SK-N-SH (cell line): ENCODE measurements at regions not wholly inside any gene's neighbourhood (a gene's known extent, or its start where the extent isn't known, plus 50 kb on each side); places are given as distances from the start of the nearest gene placed in this dataset.

Experiments
- CTCF ChIA-PET: fragments of 300-600, 350-600 bp; formaldehyde crosslinking; extraction: SDS; loops from one replicate; lab custom pipeline; 2021; lab: Yijun Ruan, JAX
- POLR2A ChIA-PET: fragments of 350-600 bp; sonication (Branson Sonifier 250); formaldehyde crosslinking; extraction: SDS; loops from one replicate; lab custom pipeline; 2020; ENCODE audit warnings: antibody characterized with exemption, inconsistent platforms; lab: Yijun Ruan, JAX
- DNase-seq: peaks from one replicate; pipeline ENCODE4 v3.0.0; 2012
- H2AFZ ChIP-seq: fragments of 200-600 bp; sonication (generic); 2 replicates; pipeline ENCODE4 v1.8.1; 2016; ENCODE audit warnings: antibody characterized with exemption, mild to moderate bottlenecking, low read depth
- H3F3A ChIP-seq: fragments of 200-600 bp; sonication (generic); replicated peaks from 2 replicates; pipeline ENCODE3; 2016; ENCODE audit warnings: antibody characterized with exemption, mild to moderate bottlenecking; ENCODE audit not compliant: insufficient read depth
- H3K27ac ChIP-seq, 2 experiments: fragments of 200-500 bp in 1 of 2; fragments of 200-600 bp in 1 of 2; sonication (Bioruptor generic) in 1 of 2; sonication (generic), shearing (Covaris generic) in 1 of 2; 2 replicates each; pipeline versions ENCODE4 v1.5.1 to v1.6.1; 2014 to 2016; ENCODE audit warnings: low read depth in 2 of 2, inconsistent platforms in 1 of 2, low read length in 1 of 2, mild to moderate bottlenecking in 1 of 2, mixed read lengths in 1 of 2
- H3K27me3 ChIP-seq: fragments of 200-600 bp; sonication (generic), shearing (Covaris generic); 2 replicates; pipeline ENCODE4 v1.6.1; 2016; ENCODE audit warnings: mixed run types; ENCODE audit not compliant: insufficient read depth
- H3K36me3 ChIP-seq, 2 experiments: fragments of 200-500 bp in 1 of 2; fragments of 200-600 bp in 1 of 2; sonication (Bioruptor generic) in 1 of 2; sonication (generic) in 1 of 2; replicated peaks in 1 of 2; 2 replicates each; pipeline versions ENCODE3 to v1.5.1; 2014 to 2016; ENCODE audit warnings: low read length in 1 of 2, mild to moderate bottlenecking in 1 of 2; ENCODE audit not compliant: insufficient read depth in 2 of 2, control insufficient read depth in 1 of 2
- H3K4me1 ChIP-seq, 2 experiments: fragments of 200-500 bp in 1 of 2; fragments of 200-600 bp in 1 of 2; sonication (Bioruptor generic) in 1 of 2; sonication (generic), shearing (Covaris generic) in 1 of 2; 2 replicates each; pipeline versions ENCODE4 v1.5.1 to v1.6.1; 2014 to 2016; ENCODE audit warnings: low read depth in 1 of 2, low read length in 1 of 2, mixed run types in 1 of 2; ENCODE audit not compliant: insufficient read depth in 2 of 2, control insufficient read depth in 1 of 2
- H3K4me2 ChIP-seq: fragments of 200-600 bp; sonication (generic), shearing (Covaris generic); 2 replicates; pipeline ENCODE4 v1.6.1; 2017; ENCODE audit warnings: mixed run types
- H3K4me3 ChIP-seq, 2 experiments: fragments of 200-500 bp in 1 of 2; fragments of 200-600 bp in 1 of 2; sonication (Bioruptor generic) in 1 of 2; sonication (generic), shearing (Covaris generic) in 1 of 2; 2 replicates each; pipeline versions ENCODE4 v1.5.1 to v1.8.1; 2014 to 2016; ENCODE audit warnings: low read depth in 2 of 2, inconsistent platforms in 1 of 2, low read length in 1 of 2, mild to moderate bottlenecking in 1 of 2, mixed read lengths in 1 of 2, moderate library complexity in 1 of 2
- H3K79me2 ChIP-seq: fragments of 200-600 bp; sonication (generic); 2 replicates; pipeline ENCODE4 v1.8.1; 2017; ENCODE audit warnings: mild to moderate bottlenecking; ENCODE audit not compliant: insufficient read depth
- H3K9ac ChIP-seq: fragments of 200-600 bp; sonication (generic); 2 replicates; pipeline ENCODE4 v1.6.1; 2017; ENCODE audit warnings: mixed run types
- H3K9me2 ChIP-seq: fragments of 200-600 bp; sonication (generic); 2 replicates; pipeline ENCODE4 v1.6.1; 2017; ENCODE audit warnings: mixed run types
- H3K9me3 ChIP-seq: fragments of 200-600 bp; sonication (generic); 2 replicates; pipeline ENCODE4 v1.6.1; 2017; ENCODE audit warnings: mixed run types, mild to moderate bottlenecking, moderate library complexity
- H4K20me1 ChIP-seq: fragments of 200-600 bp; sonication (generic); 2 replicates; pipeline ENCODE4 v1.6.1; 2017; ENCODE audit warnings: mild to moderate bottlenecking, mixed run types; ENCODE audit not compliant: insufficient read depth
- EP300 ChIP-seq, 2 experiments: IDR thresholded peaks; 2 replicates each; pipeline versions ENCODE4 v1.4.0 to v1.6.1; 2012; ENCODE audit warnings: borderline replicate concordance in 1 of 2, low read depth in 1 of 2, low read length in 1 of 2
- EZH2phosphoT487 ChIP-seq: fragments of 200-600 bp; sonication (generic); IDR thresholded peaks from 2 replicates; pipeline ENCODE4 v1.6.1; 2017; ENCODE audit warnings: low read depth, mixed run types, mild to moderate bottlenecking, antibody characterized with exemption, moderate library complexity, borderline replicate concordance
- FOSL2 ChIP-seq: IDR thresholded peaks from 2 replicates; pipeline ENCODE4 v1.4.0; 2012; ENCODE audit warnings: low read depth, mild to moderate bottlenecking, moderate library complexity, borderline replicate concordance
- FOXM1 ChIP-seq: IDR thresholded peaks from 2 replicates; pipeline ENCODE4 v1.4.0; 2012; ENCODE audit warnings: low read depth, mild to moderate bottlenecking
- GABPA ChIP-seq: IDR thresholded peaks from 2 replicates; pipeline ENCODE4 v1.4.0; 2012; ENCODE audit warnings: low read depth, mild to moderate bottlenecking
- GATA2 ChIP-seq: sonication (generic); formaldehyde crosslinking; IDR thresholded peaks from 2 replicates; pipeline ENCODE4 v1.5.0; 2020; ENCODE audit warnings: mild to moderate bottlenecking, missing genetic modification reagents
- MEF2A ChIP-seq: IDR thresholded peaks from 2 replicates; pipeline ENCODE4 v1.4.0; 2012; ENCODE audit warnings: low read depth, borderline replicate concordance
- MXI1 ChIP-seq: IDR thresholded peaks from 2 replicates; pipeline ENCODE4 v1.6.1; 2012; ENCODE audit warnings: mild to moderate bottlenecking, low read depth, low read length, improper control_type of control experiment
- NRF1 ChIP-seq: IDR thresholded peaks from 2 replicates; pipeline ENCODE4 v1.6.1; 2012; ENCODE audit warnings: low read depth, mild to moderate bottlenecking, low read length
- RCOR1 ChIP-seq: fragments of 150-350 bp; IDR thresholded peaks from 2 replicates; pipeline ENCODE4 v1.6.1; 2017; ENCODE audit warnings: antibody characterized with exemption, low read length
- RFX5 ChIP-seq: IDR thresholded peaks from 2 replicates; pipeline ENCODE4 v1.6.1; 2012; ENCODE audit warnings: mild to moderate bottlenecking, improper control_type of control experiment, low read length
- RXRA ChIP-seq: IDR thresholded peaks from 2 replicates; pipeline ENCODE4 v1.4.0; 2012; ENCODE audit warnings: low read depth, mild to moderate bottlenecking, borderline replicate concordance
- SIN3A ChIP-seq: IDR thresholded peaks from 2 replicates; pipeline ENCODE4 v1.6.1; 2012; ENCODE audit warnings: low read depth, mild to moderate bottlenecking, low read length, moderate library complexity, borderline replicate concordance
- SMC3 ChIP-seq: IDR thresholded peaks from 2 replicates; pipeline ENCODE4 v1.6.1; 2012; ENCODE audit warnings: low read depth, low read length, improper control_type of control experiment
- TAF1 ChIP-seq: IDR thresholded peaks from 2 replicates; pipeline ENCODE4 v1.6.1; 2012; ENCODE audit warnings: low read depth, mild to moderate bottlenecking, low read length, moderate library complexity, borderline replicate concordance
- TEAD4 ChIP-seq: IDR thresholded peaks from 2 replicates; pipeline ENCODE4 v1.4.0; 2012; ENCODE audit warnings: mild to moderate bottlenecking, borderline replicate concordance; ENCODE audit not compliant: insufficient read depth
- YY1 ChIP-seq: IDR thresholded peaks from 2 replicates; pipeline ENCODE4 v1.4.0; 2012; ENCODE audit warnings: low read depth, mild to moderate bottlenecking
- WGBS: methylation state at CpG from one replicate; pipeline ENCODE4 v1.1.6; 2017; ENCODE audit warnings: low lambda C conversion rate; 5-methylcytosine and 5-hydroxymethylcytosine counted together
- TF ChIP-seq, protein P1 (sequence below): fragments of 150-350 bp; IDR thresholded peaks from 2 replicates; pipeline ENCODE4 v1.6.1; 2016; ENCODE audit warnings: mild to moderate bottlenecking, low read depth, low read length
- TF ChIP-seq, protein P2 (sequence below): fragments of 200-600 bp; sonication (generic); IDR thresholded peaks from 2 replicates; pipeline ENCODE4 v1.6.1; 2017; ENCODE audit warnings: antibody characterized with exemption, mild to moderate bottlenecking, moderate library complexity
- TF ChIP-seq, protein P3 (sequence below): IDR thresholded peaks from 2 replicates; pipeline ENCODE4 v1.4.0; 2012; ENCODE audit warnings: low read depth, borderline replicate concordance
- TF ChIP-seq, protein P4 (sequence below): IDR thresholded peaks from 2 replicates; pipeline ENCODE4 v1.4.0; 2012; ENCODE audit warnings: low read depth, borderline replicate concordance

DNA sequence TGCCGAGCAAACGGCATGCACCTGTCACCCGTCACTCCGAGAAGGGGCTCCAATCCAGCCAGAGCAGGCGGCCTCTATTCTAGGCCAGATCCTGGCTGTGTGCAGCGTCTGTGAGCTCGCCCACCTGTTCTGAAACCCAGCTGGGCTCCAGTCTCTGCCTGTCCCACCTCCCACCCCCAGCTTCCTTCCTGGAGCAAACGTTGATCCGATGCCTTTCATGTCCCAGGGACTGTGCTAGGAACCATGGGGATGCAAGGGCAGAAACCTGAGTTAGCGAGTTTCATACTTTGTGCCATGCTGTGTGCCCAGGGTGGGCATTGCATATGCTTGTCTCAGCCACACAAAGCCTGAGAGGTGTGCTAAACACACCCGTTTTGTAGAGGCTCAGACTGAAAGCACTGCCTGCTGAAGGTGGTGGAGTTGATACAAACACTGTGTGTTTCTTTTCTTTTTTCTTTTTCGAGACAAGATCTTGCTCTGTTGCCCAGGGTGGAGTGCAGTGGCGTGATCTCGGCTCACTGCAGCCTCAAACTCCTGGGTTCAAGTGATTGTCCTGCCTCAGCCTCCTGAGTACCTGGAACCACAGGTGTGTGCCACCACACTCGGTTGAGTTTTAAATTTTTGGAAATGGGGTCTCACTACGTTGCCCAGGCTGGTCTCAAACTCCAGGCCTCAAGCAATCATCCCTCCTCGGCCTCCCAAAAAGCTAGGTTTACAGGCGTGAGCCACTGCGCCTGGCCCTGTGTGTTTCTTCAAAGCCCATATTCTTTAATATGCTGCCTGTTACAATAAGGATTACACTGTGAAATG, 84.1 kb upstream of the MED13L start:
- H3K4me3 ChIP-seq = no peak overlapping the region
- no peaks in the 10 kb centered on the region for H4K20me1 ChIP-seq
- H3K27me3 ChIP-seq = no peaks in the 10 kb centered on the region
- no peaks in the 10 kb centered on the region for H3K9me3 ChIP-seq
- POLR2A ChIA-PET = no interaction called here
- no peak for DNase-seq
- no peaks in the 10 kb centered on the region for H3K36me3 ChIP-seq
- H3K4me1 ChIP-seq = peaks cover 11 to 18% of the 10 kb centered on the region in 2 experiments; a peak in 3 of 4 replicates
- peaks cover 17% of the 10 kb centered on the region for H3F3A ChIP-seq
- TF ChIP-seq SMC3 (no peak), EZH2phosphoT487 (no peak), TAF1 (no peak), TEAD4 (no peak), SIN3A (no peak), EP300 (IDR thresholded peaks at IDR 0.05; ENCODE audit: borderline replicate concordance in 1 of 2, low read depth in 1 of 2, low read length in 1 of 2) (no peak), GABPA (no peak), RXRA (no peak), MXI1 (no peak)
- TF ChIP-seq, protein P1, sequence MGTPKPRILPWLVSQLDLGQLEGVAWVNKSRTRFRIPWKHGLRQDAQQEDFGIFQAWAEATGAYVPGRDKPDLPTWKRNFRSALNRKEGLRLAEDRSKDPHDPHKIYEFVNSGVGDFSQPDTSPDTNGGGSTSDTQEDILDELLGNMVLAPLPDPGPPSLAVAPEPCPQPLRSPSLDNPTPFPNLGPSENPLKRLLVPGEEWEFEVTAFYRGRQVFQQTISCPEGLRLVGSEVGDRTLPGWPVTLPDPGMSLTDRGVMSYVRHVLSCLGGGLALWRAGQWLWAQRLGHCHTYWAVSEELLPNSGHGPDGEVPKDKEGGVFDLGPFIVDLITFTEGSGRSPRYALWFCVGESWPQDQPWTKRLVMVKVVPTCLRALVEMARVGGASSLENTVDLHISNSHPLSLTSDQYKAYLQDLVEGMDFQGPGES = no peak
- TF ChIP-seq, all 33 proteins: peak for 0
- H2AFZ ChIP-seq = no peak overlapping the region
- no peak overlapping the region for H3K9ac ChIP-seq
- CTCF ChIA-PET = no interaction called here
- H3K79me2 ChIP-seq = no peaks in the 10 kb centered on the region
- no peaks in the 10 kb centered on the region for H3K9me2 ChIP-seq
- H3K4me2 ChIP-seq = no peak overlapping the region
- H3K27ac ChIP-seq = no peak overlapping the region
- 94% methylated on average over 16 of the region's 19 CpGs for WGBS

DNA sequence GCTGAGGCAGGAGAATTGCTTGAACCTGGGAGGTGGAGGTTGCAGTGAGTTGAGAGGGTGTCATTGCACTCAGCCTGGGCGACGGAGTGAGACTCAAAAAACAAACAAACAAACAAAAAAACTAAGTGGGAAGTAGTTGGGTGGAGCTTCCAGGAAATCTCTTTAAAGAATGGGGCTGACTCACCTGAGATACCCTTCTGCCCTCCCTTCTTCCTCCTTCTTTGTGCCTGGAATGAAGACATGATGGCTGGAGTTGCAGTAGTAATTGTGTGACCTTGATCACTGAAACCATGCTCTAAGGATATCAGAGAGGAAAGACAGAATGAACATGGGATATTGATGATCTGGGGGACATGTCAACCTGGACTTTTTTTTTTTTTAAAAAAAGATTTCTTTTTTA, 87.6 kb upstream of the MED13L start:
- H3K9ac ChIP-seq = no peak overlapping the region
- H3K27me3 ChIP-seq = no peaks in the 10 kb centered on the region
- no peak overlapping the region for H2AFZ ChIP-seq
- peaks cover 6% of the 10 kb centered on the region for H3F3A ChIP-seq
- peaks cover 9 to 12% of the 10 kb centered on the region in 2 experiments; a peak in 2 of 4 replicates for H3K4me1 ChIP-seq
- WGBS = 85% methylated on average over 2 of the region's 2 CpGs
- no peak for DNase-seq
- no peak for TF ChIP-seq MEF2A
- no peak for TF ChIP-seq GATA2 (CRISPR knock-in tag)
- no peak for TF ChIP-seq FOSL2
- TF ChIP-seq NRF1 = no peak
- TF ChIP-seq FOXM1 = no peak
- TF ChIP-seq RFX5 = no peak
- TF ChIP-seq, protein P2, sequence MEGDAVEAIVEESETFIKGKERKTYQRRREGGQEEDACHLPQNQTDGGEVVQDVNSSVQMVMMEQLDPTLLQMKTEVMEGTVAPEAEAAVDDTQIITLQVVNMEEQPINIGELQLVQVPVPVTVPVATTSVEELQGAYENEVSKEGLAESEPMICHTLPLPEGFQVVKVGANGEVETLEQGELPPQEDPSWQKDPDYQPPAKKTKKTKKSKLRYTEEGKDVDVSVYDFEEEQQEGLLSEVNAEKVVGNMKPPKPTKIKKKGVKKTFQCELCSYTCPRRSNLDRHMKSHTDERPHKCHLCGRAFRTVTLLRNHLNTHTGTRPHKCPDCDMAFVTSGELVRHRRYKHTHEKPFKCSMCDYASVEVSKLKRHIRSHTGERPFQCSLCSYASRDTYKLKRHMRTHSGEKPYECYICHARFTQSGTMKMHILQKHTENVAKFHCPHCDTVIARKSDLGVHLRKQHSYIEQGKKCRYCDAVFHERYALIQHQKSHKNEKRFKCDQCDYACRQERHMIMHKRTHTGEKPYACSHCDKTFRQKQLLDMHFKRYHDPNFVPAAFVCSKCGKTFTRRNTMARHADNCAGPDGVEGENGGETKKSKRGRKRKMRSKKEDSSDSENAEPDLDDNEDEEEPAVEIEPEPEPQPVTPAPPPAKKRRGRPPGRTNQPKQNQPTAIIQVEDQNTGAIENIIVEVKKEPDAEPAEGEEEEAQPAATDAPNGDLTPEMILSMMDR = no peak
- TF ChIP-seq, protein P3, sequence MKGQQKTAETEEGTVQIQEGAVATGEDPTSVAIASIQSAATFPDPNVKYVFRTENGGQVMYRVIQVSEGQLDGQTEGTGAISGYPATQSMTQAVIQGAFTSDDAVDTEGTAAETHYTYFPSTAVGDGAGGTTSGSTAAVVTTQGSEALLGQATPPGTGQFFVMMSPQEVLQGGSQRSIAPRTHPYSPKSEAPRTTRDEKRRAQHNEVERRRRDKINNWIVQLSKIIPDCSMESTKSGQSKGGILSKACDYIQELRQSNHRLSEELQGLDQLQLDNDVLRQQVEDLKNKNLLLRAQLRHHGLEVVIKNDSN = no peak
- TF ChIP-seq, protein P4, sequence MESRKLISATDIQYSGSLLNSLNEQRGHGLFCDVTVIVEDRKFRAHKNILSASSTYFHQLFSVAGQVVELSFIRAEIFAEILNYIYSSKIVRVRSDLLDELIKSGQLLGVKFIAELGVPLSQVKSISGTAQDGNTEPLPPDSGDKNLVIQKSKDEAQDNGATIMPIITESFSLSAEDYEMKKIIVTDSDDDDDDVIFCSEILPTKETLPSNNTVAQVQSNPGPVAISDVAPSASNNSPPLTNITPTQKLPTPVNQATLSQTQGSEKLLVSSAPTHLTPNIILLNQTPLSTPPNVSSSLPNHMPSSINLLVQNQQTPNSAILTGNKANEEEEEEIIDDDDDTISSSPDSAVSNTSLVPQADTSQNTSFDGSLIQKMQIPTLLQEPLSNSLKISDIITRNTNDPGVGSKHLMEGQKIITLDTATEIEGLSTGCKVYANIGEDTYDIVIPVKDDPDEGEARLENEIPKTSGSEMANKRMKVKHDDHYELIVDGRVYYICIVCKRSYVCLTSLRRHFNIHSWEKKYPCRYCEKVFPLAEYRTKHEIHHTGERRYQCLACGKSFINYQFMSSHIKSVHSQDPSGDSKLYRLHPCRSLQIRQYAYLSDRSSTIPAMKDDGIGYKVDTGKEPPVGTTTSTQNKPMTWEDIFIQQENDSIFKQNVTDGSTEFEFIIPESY = no peak
- TF ChIP-seq YY1 = no peak
- no peak for TF ChIP-seq RCOR1
- no peak for TF ChIP-seq SMC3
- TF ChIP-seq MXI1 = no peak
- ChIA-PET POLR2A (no interaction called here), CTCF (no interaction called here)
- no peak overlapping the region for H3K4me2 ChIP-seq
- no peak overlapping the region for H3K4me3 ChIP-seq
- no peak overlapping the region for H3K27ac ChIP-seq
- H4K20me1 ChIP-seq = no peaks in the 10 kb centered on the region
- no peaks in the 10 kb centered on the region for H3K79me2 ChIP-seq
- H3K36me3 ChIP-seq = no peaks in the 10 kb centered on the region
- H3K9me2 ChIP-seq = no peaks in the 10 kb centered on the region
- no peaks in the 10 kb centered on the region for H3K9me3 ChIP-seq
